IMR-90 (cell line): ENCODE measurements at regions not wholly inside any gene's neighbourhood (a gene's known extent, or its start where the extent isn't known, plus 50 kb on each side); places are given as distances from the start of the nearest gene placed in this dataset.

Experiments used
- ATAC-seq: fragments of 200-7000 bp; cut with Tn5 transposase; 2 replicates; pipeline ENCODE4 v1.9.1; 2020; ENCODE audit warnings: low read depth, mild to moderate bottlenecking, moderate library complexity
- BruUV-seq: library from RNA; stranded (reverse); fragments of 400-500 nt; replicated peaks from 2 replicates; lab custom pipeline; 2021; lab: Mats Ljungman, UMichigan
- CTCF ChIA-PET: fragments of 300-600 bp; formaldehyde crosslinking; extraction: SDS; loops from one replicate; lab custom pipeline; 2021; ENCODE audit warnings: antibody characterized with exemption; lab: Yijun Ruan, JAX
- POLR2A ChIA-PET: fragments of 300-600 bp; sonication (Branson Sonifier 250); formaldehyde crosslinking; loops from one replicate; lab custom pipeline; 2022; ENCODE audit warnings: antibody characterized with exemption; ENCODE audit not compliant: unreplicated experiment; lab: Charles Lee
- DNase-seq: peaks from one replicate; pipeline ENCODE4 v3.0.0; 2013
- H2AFZ ChIP-seq: replicated peaks from 2 replicates; pipeline ENCODE3; 2013; ENCODE audit warnings: low read length, mild to moderate bottlenecking; ENCODE audit not compliant: poor library complexity
- H2AK5ac ChIP-seq: 2 replicates; pipeline ENCODE4 v1.6.1; 2013; ENCODE audit warnings: low read depth, low read length, inconsistent platforms
- H2AK9ac ChIP-seq: replicated peaks from 2 replicates; pipeline ENCODE3; 2013; ENCODE audit warnings: mild to moderate bottlenecking, low read depth, low read length, moderate library complexity; ENCODE audit not compliant: poor library complexity
- H2BK120ac ChIP-seq: 2 replicates; pipeline ENCODE4 v1.6.1; 2013; ENCODE audit warnings: low read depth, low read length, inconsistent platforms
- H2BK15ac ChIP-seq: 3 replicates; pipeline ENCODE4 v1.6.1; 2013; ENCODE audit warnings: low read depth, low read length, inconsistent platforms
- H2BK20ac ChIP-seq: 2 replicates; pipeline ENCODE4 v1.6.1; 2013; ENCODE audit warnings: low read depth, mild to moderate bottlenecking, inconsistent platforms, low read length, moderate library complexity
- H2BK5ac ChIP-seq: 2 replicates; pipeline ENCODE4 v1.6.1; 2013; ENCODE audit warnings: mild to moderate bottlenecking, low read depth, low read length, inconsistent platforms; ENCODE audit not compliant: poor library complexity, severe bottlenecking
- H3K14ac ChIP-seq: replicated peaks from 2 replicates; pipeline ENCODE4 v1.6.1; 2013; ENCODE audit warnings: low read depth, low read length, inconsistent platforms
- H3K18ac ChIP-seq: 2 replicates; pipeline ENCODE4 v1.6.1; 2013; ENCODE audit warnings: low read depth, low read length, control low read depth
- H3K23ac ChIP-seq: 2 replicates; pipeline ENCODE4 v1.6.1; 2013; ENCODE audit warnings: low read depth, low read length, inconsistent platforms
- H3K27ac ChIP-seq: 2 replicates; pipeline ENCODE4 v1.5.1; 2013; ENCODE audit warnings: mild to moderate bottlenecking, control low read depth, low read length; ENCODE audit not compliant: insufficient read depth
- H3K27me3 ChIP-seq: 2 replicates; pipeline ENCODE4 v1.6.1; 2013; ENCODE audit warnings: low read length; ENCODE audit not compliant: control insufficient read depth, insufficient read depth
- H3K36me3 ChIP-seq: 2 replicates; pipeline ENCODE4 v1.6.1; 2013; ENCODE audit warnings: low read length, mixed read lengths; ENCODE audit not compliant: control insufficient read depth, insufficient read depth
- H3K4ac ChIP-seq: 2 replicates; pipeline ENCODE4 v1.6.1; 2013; ENCODE audit warnings: low read depth, low read length, inconsistent platforms
- H3K4me1 ChIP-seq: 2 replicates; pipeline ENCODE4 v1.6.1; 2013; ENCODE audit warnings: low read length, mixed read lengths; ENCODE audit not compliant: control insufficient read depth, insufficient read depth
- H3K4me2 ChIP-seq: 2 replicates; pipeline ENCODE4 v1.6.1; 2013; ENCODE audit warnings: low read depth, mild to moderate bottlenecking, control low read depth, low read length, moderate library complexity
- H3K4me3 ChIP-seq: 2 replicates; pipeline ENCODE4 v1.5.1; 2013; ENCODE audit warnings: low read depth, mild to moderate bottlenecking, control low read depth, low read length, moderate library complexity; ENCODE audit not compliant: insufficient read depth
- H3K56ac ChIP-seq: 2 replicates; pipeline ENCODE4 v1.6.1; 2013; ENCODE audit warnings: low read length, inconsistent platforms; ENCODE audit not compliant: insufficient read depth; ENCODE audit errors: extremely low read depth
- H3K79me1 ChIP-seq, 2 experiments: 2 replicates each; pipeline ENCODE4 v1.6.1; 2013; ENCODE audit warnings: low read length in 2 of 2, inconsistent platforms in 1 of 2, low read depth in 1 of 2
- H3K9ac ChIP-seq: 2 replicates; pipeline ENCODE4 v1.6.1; 2013; ENCODE audit warnings: low read depth, low read length, control low read depth
- H3K9me1 ChIP-seq: 2 replicates; pipeline ENCODE4 v1.6.1; 2013; ENCODE audit warnings: low read length, inconsistent platforms; ENCODE audit not compliant: insufficient read depth
- H3K9me3 ChIP-seq: 2 replicates; pipeline ENCODE4 v1.6.1; 2013; ENCODE audit warnings: low read length; ENCODE audit not compliant: control insufficient read depth, insufficient read depth
- H4K20me1 ChIP-seq: 2 replicates; pipeline ENCODE4 v1.6.1; 2013; ENCODE audit warnings: low read length, inconsistent platforms; ENCODE audit not compliant: insufficient read depth
- H4K5ac ChIP-seq: 2 replicates; pipeline ENCODE4 v1.6.1; 2013; ENCODE audit warnings: mild to moderate bottlenecking, low read depth, low read length, control low read depth
- H4K8ac ChIP-seq, 2 experiments: 2 replicates each; pipeline ENCODE4 v1.6.1; 2013; ENCODE audit warnings: low read depth in 2 of 2, low read length in 2 of 2, control low read depth in 1 of 2, inconsistent platforms in 1 of 2
- H4K91ac ChIP-seq: 2 replicates; pipeline ENCODE4 v1.6.1; 2013; ENCODE audit warnings: low read depth, low read length, inconsistent platforms; ENCODE audit not compliant: insufficient read depth
- BHLHE40 ChIP-seq: fragments of 150-350 bp; IDR thresholded peaks from 2 replicates; pipeline ENCODE4 v1.6.1; 2016; ENCODE audit warnings: mild to moderate bottlenecking, low read depth, low read length
- CEBPB ChIP-seq: IDR thresholded peaks from 2 replicates; pipeline ENCODE4 v1.6.1; 2012; ENCODE audit warnings: low read depth, low read length, improper control_type of control experiment
- CHD1 ChIP-seq: IDR thresholded peaks from 2 replicates; pipeline ENCODE4 v1.6.1; 2012; ENCODE audit warnings: low read depth, low read length, improper control_type of control experiment
- ELK1 ChIP-seq: fragments of 150-350 bp; IDR thresholded peaks from 2 replicates; pipeline ENCODE4 v1.6.1; 2016; ENCODE audit warnings: low read depth, mild to moderate bottlenecking, low read length, moderate library complexity, borderline replicate concordance
- FOS ChIP-seq: fragments of 150-350 bp; IDR thresholded peaks from 2 replicates; pipeline ENCODE4 v1.6.1; 2016; ENCODE audit warnings: low read depth, low read length
- MAFK ChIP-seq: IDR thresholded peaks from 2 replicates; pipeline ENCODE4 v1.6.1; 2012; ENCODE audit warnings: low read depth, low read length, improper control_type of control experiment
- MAZ ChIP-seq: IDR thresholded peaks from 2 replicates; pipeline ENCODE4 v1.6.1; 2012; ENCODE audit warnings: low read depth, mild to moderate bottlenecking, low read length, improper control_type of control experiment, moderate library complexity, borderline replicate concordance
- MXI1 ChIP-seq: IDR thresholded peaks from 2 replicates; pipeline ENCODE4 v1.6.1; 2012; ENCODE audit warnings: low read depth, mild to moderate bottlenecking, low read length, moderate library complexity, borderline replicate concordance
- NFE2L2 ChIP-seq: fragments of 150-350 bp; IDR thresholded peaks from 2 replicates; pipeline ENCODE4 v1.6.1; 2016; ENCODE audit warnings: low read depth, mild to moderate bottlenecking, low read length
- POLR2A ChIP-seq: IDR thresholded peaks from 2 replicates; pipeline ENCODE4 v1.6.1; 2012; ENCODE audit warnings: mild to moderate bottlenecking, low read depth, low read length
- RCOR1 ChIP-seq: IDR thresholded peaks from 2 replicates; pipeline ENCODE4 v1.6.1; 2012; ENCODE audit warnings: mild to moderate bottlenecking, low read length, improper control_type of control experiment; ENCODE audit not compliant: insufficient replicate concordance
- RFX5 ChIP-seq: IDR thresholded peaks from 2 replicates; pipeline ENCODE4 v1.8.0; 2012; ENCODE audit warnings: low read depth, mild to moderate bottlenecking, low read length, moderate library complexity
- SMC3 ChIP-seq: fragments of 150-350 bp; IDR thresholded peaks from 2 replicates; pipeline ENCODE4 v1.6.1; 2016; ENCODE audit warnings: low read depth, mild to moderate bottlenecking, antibody characterized with exemption, low read length, moderate library complexity
- WGBS, 2 experiments: methylation state at CpG; one replicate each; pipeline versions ENCODE4 v1.1.5 to v1.1.7; 2013; ENCODE audit warnings: missing lambda C conversion rate in 2 of 2; ENCODE audit not compliant: insufficient read length in 1 of 2; ENCODE audit errors: extremely low coverage in 2 of 2; 5-methylcytosine and 5-hydroxymethylcytosine counted together
- dilution Hi-C: fragments of 300-500 bp; cut with HindIII; formaldehyde crosslinking; loops from one replicate; pipeline ENCODE4 v1.14.3; 2018; ENCODE audit warnings: low sequenced_read_pairs; ENCODE audit not compliant: unreplicated experiment
- in situ Hi-C: fragments of 300-500 bp; cut with MboI; formaldehyde crosslinking; loops from 3 replicates; pipeline ENCODE4 v1.14.3; 2019; ENCODE audit warnings: low sequenced_read_pairs, inconsistent platforms, mixed read lengths
- intact Hi-C: fragments of 100-400 bp; cut with micrococcal nuclease; formaldehyde crosslinking; loops from 2 replicates; pipeline ENCODE4 v1.10.0; 2022
- TF ChIP-seq, protein P1 (sequence below): conservative IDR thresholded peaks from 2 replicates; pipeline ENCODE4 v1.5.1; 2012; ENCODE audit warnings: mild to moderate bottlenecking, low read depth, low read length, improper control_type of control experiment
- TF ChIP-seq, protein P2 (sequence below): fragments of 150-350 bp; IDR thresholded peaks from 2 replicates; pipeline ENCODE4 v1.6.1; 2017; ENCODE audit warnings: mild to moderate bottlenecking, antibody characterized with exemption, low read length, low read depth

GRCh38 chr6:81816380-81816779 lies 63.9 kb upstream of the TENT5A start:
- no peak overlapping the region for H3K56ac ChIP-seq
- H2AFZ ChIP-seq: no peak overlapping the region
- dilution Hi-C loops: no loop called here
- WGBS, 2 experiments: no CpG with 5 or more reads among the region's 2 CpGs
- no peak overlapping the region for H3K9ac ChIP-seq
- H4K8ac ChIP-seq: no peak overlapping the region
- ChIA-PET POLR2A (no interaction called here), CTCF (no interaction called here)
- H3K9me1 ChIP-seq: no peaks in the 10 kb centered on the region
- H3K27me3 ChIP-seq: no peaks in the 10 kb centered on the region
- no peak for DNase-seq
- no peak overlapping the region for H2BK20ac ChIP-seq
- no peak overlapping the region for H4K5ac ChIP-seq
- no peak overlapping the region for H3K4me3 ChIP-seq
- no peak overlapping the region for H2AK9ac ChIP-seq
- no peak for ATAC-seq
- no peak overlapping the region for H2BK5ac ChIP-seq
- H3K14ac ChIP-seq: no peak overlapping the region
- in situ Hi-C loops: no loop called here
- TF ChIP-seq CHD1 (no peak), BHLHE40 (no peak), MAZ (no peak), RFX5 (no peak), NFE2L2 (no peak), MAFK (no peak), POLR2A (no peak), MXI1 (no peak), CEBPB (no peak), ELK1 (no peak), SMC3 (no peak), FOS (no peak), RCOR1 (no peak)
- TF ChIP-seq, protein P1, sequence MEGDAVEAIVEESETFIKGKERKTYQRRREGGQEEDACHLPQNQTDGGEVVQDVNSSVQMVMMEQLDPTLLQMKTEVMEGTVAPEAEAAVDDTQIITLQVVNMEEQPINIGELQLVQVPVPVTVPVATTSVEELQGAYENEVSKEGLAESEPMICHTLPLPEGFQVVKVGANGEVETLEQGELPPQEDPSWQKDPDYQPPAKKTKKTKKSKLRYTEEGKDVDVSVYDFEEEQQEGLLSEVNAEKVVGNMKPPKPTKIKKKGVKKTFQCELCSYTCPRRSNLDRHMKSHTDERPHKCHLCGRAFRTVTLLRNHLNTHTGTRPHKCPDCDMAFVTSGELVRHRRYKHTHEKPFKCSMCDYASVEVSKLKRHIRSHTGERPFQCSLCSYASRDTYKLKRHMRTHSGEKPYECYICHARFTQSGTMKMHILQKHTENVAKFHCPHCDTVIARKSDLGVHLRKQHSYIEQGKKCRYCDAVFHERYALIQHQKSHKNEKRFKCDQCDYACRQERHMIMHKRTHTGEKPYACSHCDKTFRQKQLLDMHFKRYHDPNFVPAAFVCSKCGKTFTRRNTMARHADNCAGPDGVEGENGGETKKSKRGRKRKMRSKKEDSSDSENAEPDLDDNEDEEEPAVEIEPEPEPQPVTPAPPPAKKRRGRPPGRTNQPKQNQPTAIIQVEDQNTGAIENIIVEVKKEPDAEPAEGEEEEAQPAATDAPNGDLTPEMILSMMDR: no peak
- TF ChIP-seq, protein P2, sequence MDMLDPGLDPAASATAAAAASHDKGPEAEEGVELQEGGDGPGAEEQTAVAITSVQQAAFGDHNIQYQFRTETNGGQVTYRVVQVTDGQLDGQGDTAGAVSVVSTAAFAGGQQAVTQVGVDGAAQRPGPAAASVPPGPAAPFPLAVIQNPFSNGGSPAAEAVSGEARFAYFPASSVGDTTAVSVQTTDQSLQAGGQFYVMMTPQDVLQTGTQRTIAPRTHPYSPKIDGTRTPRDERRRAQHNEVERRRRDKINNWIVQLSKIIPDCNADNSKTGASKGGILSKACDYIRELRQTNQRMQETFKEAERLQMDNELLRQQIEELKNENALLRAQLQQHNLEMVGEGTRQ: no peak
- H2BK120ac ChIP-seq: no peak overlapping the region
- H4K91ac ChIP-seq: no peak overlapping the region
- no peaks in the 10 kb centered on the region for H4K20me1 ChIP-seq
- H2AK5ac ChIP-seq: no peak overlapping the region
- no peak overlapping the region for H3K23ac ChIP-seq
- H2BK15ac ChIP-seq: no peak overlapping the region
- intact Hi-C loops: no loop called here
- no peak overlapping the region for H3K27ac ChIP-seq
- no peak overlapping the region for H3K4ac ChIP-seq
- H3K4me1 ChIP-seq: peaks cover 4% of the 10 kb centered on the region
- no peaks in the 10 kb centered on the region for H3K79me1 ChIP-seq
- H3K18ac ChIP-seq: no peak overlapping the region
- BruUV-seq: no TSS peak
- H3K4me2 ChIP-seq: no peak overlapping the region
- H3K9me3 ChIP-seq: no peaks in the 10 kb centered on the region
- H3K36me3 ChIP-seq: no peaks in the 10 kb centered on the region
